HG03457 (cell line): ENCODE measurements at regions not wholly inside any gene's neighbourhood (a gene's known extent, or its start where the extent isn't known, plus 50 kb on each side); places are given as distances from the start of the nearest gene placed in this dataset.

Source experiments
- ATAC-seq: cut with Tn5 transposase; IDR thresholded peaks from one replicate; pipeline ENCODE4 v1.9.1; 2021; ENCODE audit warnings: moderate number of reproducible peaks; ENCODE audit not compliant: unreplicated experiment

DNA sequence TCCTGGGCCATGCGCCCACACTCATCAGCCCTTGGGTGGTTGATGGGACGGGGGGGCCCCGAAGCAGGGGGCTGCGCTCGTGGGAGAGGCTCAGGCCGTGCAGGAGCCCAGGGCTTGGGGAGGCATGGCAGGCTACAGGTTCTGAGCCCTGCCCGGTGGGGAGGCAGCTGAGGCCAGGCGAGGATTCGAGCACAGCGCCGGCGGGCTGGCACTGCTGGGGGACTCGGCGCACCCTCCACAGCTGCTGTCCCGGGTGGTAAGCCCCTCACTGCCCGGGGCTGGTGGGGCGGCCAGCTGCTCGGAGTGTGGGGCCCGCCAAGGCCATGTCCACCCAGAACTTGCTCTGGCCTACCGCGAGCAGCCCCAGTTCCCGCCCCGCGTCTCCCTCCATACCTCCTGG, 295.8 kb upstream of the SEL1L start:
- ATAC-seq, result no peak

- no peak for ATAC-seq
Observed at GRCh38 chr14:81831128-81831820, 297.6 kb upstream of the SEL1L start.

DNA sequence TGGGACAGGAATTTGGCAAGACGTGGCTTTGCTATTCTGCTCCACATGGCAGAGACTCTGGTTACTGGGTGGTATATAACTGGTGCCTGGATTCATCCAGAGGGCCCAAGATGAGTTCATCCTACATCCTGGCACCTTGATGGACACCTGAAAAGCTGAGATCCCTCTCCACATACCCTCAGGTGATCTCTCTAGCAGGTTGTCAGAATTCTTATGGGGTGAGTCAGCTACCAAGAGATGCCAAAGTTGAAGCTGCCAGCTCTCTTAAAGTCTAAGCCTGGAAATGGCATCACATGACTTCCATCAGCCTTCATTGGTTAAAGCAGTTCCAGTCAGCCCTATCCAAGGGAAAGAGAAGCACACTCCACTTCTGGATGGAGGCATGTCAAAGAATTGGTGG, 300.7 kb upstream of the SEL1L start:
- ATAC-seq, result no peak

GRCh38 chr14:81837304-81837703, 303.7 kb upstream of the SEL1L start:
- ATAC-seq, result no peak

- ATAC-seq, result no peak
Observed at GRCh38 chr14:81839056-81839455, 305.4 kb upstream of the SEL1L start.

DNA sequence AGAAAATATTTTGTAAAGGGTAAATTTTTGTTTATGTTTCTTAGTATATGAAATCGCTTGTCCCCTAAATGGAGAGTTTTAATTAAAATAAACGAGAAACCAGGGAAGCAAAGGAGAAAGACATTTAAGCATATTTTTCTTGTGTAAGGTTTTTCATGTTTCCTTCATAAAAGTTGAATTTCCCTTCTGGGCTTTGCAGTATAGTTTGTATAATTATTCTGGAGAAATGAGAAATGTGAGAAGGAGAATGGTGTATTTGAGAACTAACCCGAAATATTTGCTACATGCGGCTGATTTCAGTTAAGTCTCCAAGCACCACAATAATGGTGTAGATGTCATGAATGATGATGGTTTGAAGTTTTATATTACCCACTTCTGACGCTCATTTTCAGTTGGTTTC, 307.7 kb upstream of the SEL1L start:
- no peak for ATAC-seq

DNA sequence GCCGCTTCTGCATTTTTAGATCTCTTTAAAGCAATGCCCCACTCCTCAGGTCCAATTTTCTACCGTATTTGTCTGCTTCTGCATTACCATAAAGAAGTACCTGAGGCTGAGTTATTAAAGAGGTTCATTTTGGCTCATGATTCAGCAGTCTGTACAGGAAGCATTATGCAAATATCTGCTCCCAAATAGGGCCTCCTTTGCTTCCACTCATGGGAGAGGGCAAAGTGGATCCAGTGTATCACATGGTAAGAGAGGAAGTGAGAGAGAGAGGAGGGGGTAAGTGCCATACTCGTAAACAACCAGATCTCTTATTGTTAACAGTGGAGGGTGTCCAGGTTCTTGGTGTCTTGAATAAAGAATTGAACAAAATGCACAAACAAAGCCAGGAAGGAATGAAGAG, 316.1 kb upstream of the SEL1L start:
- no peak for ATAC-seq

GRCh38 chr14:81855007-81855406, 321.4 kb upstream of the SEL1L start:
- no peak for ATAC-seq

DNA sequence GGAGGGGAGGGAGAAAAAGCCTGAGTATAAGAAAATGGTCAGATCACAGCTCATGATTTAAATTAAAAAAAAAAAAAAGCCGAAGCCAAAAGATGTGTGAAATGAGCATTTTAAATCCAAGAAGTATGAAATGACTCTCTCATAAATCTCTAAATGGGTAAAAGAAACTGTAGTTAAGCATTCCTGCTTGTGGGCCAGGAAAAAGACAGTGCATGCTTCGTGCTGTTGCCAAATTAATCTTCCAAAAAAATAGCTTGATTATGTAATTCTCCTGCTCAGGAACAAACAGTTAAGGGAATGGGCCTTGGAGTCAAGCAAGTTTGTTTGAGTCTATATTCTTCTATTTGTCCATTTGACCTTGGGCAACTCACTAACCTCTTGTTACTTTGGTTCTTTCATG, 325.4 kb upstream of the SEL1L start:
- no peak for ATAC-seq

GRCh38 chr14:81868172-81868571, 334.5 kb upstream of the SEL1L start:
- no peak for ATAC-seq

DNA sequence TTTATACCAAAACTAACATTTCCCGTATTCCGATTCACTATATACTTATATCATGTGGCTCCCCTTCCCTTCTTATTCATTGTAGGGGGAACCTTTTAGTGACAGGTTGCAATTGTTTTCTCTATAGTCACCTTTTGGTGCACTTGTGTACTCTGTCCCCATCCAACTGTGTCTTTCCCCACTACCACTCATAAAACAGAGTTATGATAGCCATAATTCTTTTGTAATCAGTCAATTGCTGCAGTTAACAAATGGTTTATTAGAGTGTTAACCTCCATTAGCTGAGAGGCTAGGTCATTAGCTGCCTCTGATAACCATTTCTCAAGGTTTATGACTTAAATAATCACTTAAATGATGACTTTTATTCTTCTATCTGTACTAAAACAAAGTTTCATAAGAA, 338.1 kb upstream of the SEL1L start:
- ATAC-seq, result no peak

DNA sequence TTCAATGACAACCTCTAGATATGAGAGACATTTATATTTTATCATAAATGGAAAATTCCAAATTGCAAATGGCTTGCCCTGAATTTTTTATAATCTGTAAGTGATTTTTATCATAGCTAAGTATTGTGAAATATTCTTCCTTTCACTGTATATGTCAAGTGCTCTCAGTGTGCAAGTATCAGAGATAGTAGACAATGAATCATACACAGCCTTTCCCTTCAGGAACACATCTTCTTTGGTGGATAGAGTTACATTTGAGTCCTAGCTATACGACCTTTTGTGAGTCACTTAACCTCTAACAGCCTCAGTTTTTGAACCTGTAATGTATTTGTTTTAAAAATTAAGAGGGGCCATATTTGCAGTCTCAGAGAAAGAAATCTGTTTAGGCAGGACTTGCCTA, 350.7 kb upstream of the SEL1L start:
- ATAC-seq, result no peak

DNA sequence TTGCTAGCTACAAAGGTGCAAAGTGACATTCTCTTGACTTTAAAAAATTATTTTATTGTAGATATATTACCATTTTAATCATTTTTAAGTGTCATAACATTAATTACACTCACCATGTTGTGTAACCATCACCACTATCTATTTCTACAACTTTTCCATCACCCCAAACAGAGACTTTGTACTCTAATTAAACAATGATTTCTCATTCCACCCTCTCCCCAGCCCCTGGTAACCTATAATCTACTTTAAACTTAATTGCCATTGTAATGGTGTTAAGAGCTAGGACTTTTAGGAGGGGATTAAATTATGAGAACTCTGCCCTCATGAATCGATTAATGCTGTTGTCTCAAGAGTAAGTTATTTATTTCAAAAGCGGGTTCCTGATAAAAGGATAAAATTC, 352.9 kb upstream of the SEL1L start:
- ATAC-seq, result no peak

DNA sequence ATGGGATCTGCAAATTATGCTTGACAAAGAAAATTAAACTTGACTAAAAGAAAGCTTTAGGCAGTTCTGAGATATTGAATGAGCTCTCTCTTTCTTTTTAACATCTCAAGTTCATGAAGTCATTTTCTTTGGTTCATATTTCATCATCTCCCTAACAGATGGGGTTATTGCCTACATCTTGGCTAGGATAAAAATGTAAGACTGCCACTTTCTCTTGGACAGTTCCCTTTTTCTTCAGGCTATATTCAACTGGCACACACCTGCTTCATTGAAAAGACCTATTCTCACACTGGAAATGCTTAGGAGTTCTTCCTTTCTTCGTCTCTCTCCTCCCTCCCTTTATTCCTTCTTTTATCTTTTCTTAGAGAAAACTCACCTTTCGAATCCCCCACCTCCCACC, 355.9 kb upstream of the SEL1L start:
- ATAC-seq, result no peak

- no peak for ATAC-seq
Observed at GRCh38 chr14:81890020-81890419, 356.4 kb upstream of the SEL1L start.

- ATAC-seq, result no peak
Observed at GRCh38 chr14:81903477-81903876, 369.8 kb upstream of the SEL1L start.

GRCh38 chr14:81927070-81927469, 393.4 kb upstream of the SEL1L start:
- ATAC-seq, result no peak

DNA sequence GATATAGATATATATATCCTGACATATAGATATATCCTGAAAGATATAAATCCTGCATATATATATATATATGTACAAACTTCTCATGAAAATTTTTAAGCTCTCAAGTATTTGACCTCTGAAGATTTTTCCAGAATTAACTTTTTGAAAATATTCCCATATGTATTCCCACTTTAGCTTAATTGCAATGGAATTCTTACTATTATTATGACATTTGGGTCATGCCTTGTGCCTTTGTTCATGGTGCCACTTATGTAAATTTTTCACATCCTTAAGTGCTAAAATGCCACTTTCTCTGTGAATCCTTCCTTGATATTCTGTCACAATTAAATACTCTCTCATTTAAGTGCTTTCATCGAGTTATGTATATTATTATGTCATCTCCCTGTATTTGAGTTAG, 398.2 kb upstream of the SEL1L start:
- ATAC-seq, result no peak

DNA sequence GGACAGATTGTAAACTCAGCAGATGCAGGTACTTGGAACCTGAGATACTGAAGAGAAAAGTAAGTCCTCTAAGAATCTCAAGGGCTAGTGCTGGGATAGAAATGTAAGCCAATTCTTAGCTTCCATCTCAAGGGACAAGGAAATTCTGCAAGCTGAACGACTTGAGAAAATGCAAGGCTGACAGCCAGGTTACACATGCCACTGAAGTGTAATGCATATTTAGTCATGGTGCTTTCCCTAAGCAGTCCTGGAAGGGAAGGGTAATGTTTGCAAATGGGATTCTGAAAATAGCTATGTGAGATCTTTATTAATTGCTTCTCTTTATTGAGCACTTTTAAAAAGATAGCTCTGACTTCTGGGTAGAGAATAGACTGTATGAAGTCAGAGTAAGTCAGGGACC, 402.7 kb upstream of the SEL1L start:
- no peak for ATAC-seq

DNA sequence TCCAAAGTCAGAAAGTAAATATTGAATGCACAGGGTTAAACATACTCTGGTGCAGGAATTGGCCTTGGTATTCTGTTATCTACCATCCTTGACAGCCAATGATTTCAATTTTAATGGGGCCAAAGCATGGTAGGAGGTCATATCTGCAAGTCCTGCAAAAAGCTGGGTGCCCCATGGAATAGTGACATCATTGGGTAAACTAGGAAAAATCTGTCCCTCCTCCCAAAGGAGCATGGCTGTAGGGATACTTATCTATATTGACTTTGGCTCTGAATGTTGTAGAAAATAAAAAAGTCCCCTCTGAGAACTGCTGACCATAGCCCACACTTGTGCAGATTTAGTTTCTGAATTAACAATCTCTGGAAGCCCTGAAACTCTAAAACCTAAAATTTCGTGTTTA, 403.2 kb upstream of the SEL1L start:
- ATAC-seq, result no peak

- ATAC-seq, result no peak
Observed at GRCh38 chr14:81938341-81938740, 404.7 kb upstream of the SEL1L start.

DNA sequence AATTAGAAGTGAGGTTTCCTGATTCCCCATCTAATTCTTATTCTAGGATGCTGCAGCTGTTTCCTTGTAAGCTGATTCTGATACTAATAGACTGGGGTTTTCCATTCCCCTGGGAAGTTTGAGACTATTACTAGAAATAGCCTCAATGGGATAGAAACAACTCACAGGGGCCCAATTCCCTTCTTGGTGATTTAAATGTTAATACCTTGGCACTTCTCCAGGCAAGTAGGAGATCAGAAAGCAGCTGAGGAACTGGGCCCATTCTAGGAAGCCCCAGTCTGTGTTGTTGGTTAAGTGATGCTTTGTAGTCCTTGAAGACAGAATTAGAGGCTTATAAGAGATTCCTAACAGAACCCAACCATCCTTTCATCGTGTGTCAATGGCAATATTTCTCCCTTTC, 407.0 kb upstream of the SEL1L start:
- ATAC-seq, result no peak

DNA sequence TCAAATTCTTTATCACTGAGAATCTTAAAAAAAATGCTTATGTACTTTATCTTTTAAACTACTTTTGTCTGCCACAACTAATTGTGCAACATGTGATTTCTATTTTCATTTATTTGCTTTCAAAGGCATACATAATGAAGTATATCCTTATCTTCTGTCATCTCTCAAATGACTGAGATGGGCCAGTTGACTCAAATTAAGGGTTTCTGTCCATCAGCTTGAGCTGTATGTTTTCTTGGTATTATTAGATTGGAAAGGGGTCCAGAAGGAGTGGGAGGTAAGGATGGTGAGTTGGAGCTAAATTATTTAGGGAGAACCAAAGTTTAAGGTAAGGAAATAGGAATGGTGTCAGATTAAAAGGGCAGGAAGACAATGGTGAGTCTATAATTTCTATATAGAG, 408.4 kb upstream of the SEL1L start:
- no peak for ATAC-seq

DNA sequence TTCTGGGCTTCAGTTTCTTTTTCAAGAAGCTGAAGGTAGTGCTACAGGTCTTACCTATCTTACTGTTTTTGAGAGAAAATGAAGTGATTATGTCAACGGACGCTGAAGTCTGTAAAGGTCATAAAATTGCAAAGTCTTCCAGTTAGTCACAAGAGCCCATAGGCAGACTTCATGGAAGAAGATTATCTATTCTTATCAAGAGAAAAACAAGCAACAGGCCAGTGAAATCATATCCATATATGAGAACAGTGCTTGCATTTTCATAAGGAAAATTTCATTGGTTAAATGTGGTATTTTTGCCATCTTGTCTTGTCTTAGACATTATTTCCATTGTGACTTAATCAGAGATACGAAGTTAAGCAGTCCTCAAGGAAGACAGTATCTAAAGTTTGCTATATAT, 412.7 kb upstream of the SEL1L start:
- ATAC-seq, result no peak
